ENCODE measurements at regions not wholly inside any gene's neighbourhood (a gene's known extent, or its start where the extent isn't known, plus 50 kb on each side); places are given as distances from the start of the nearest gene placed in this dataset. TPM values are rescaled to one million over a fixed set of nuclear protein-coding genes. Genes with fewer than 3 reads are reported as not detected.

- DNase-seq, result peak in 2 of 3 donors; percentile 15 to 25
- Histone ChIP-seq H3K27ac (ENCODE audit: low read depth in 1 of 2, low read length in 1 of 2) (no peak overlapping the region), H3K36me3 (ENCODE audit: control insufficient read depth in 4 of 4, insufficient read depth in 4 of 4, low read length in 4 of 4) (no peaks in the 10 kb centered on the region), H3K4me3 (no peak overlapping the region), H3K9ac (ENCODE audit: insufficient read depth in 1 of 2, low read length in 2 of 2) (no peak overlapping the region), H3K4me1 (ENCODE audit: control insufficient read depth in 5 of 5, insufficient read depth in 5 of 5, low read length in 5 of 5) (no peaks in the 10 kb centered on the region), H3K9me3 (ENCODE audit: control insufficient read depth in 4 of 4, insufficient read depth in 3 of 4, low read length in 3 of 4) (no peaks in the 10 kb centered on the region), H3K27me3 (ENCODE audit: control insufficient read depth in 3 of 3, insufficient read depth in 3 of 3, low read length in 2 of 3) (no peaks in the 10 kb centered on the region)
- WGBS, 2 donors, result 64 to 75% methylated on average over 1 of the region's 1 CpG
- no peak for ATAC-seq (ENCODE audit: insufficient read depth, low FRiP score)
- TF ChIP-seq CTCF (IDR thresholded peaks at IDR 0.05; ENCODE audit: control extremely low read depth, extremely low read depth), result no peak
These were observed 55.4 kb upstream of the SLC10A7 start for GRCh38 chr4:146577111-146577510.

- DNase-seq, result no peak
- no peak for ATAC-seq (ENCODE audit: insufficient read depth, low FRiP score)
- no peaks in the 10 kb centered on the region for H3K4me1 ChIP-seq (ENCODE audit: control insufficient read depth in 5 of 5, insufficient read depth in 5 of 5, low read length in 5 of 5)
- no peaks in the 10 kb centered on the region for H3K9me3 ChIP-seq (ENCODE audit: control insufficient read depth in 4 of 4, insufficient read depth in 3 of 4, low read length in 3 of 4)
- H3K9ac ChIP-seq (ENCODE audit: insufficient read depth in 1 of 2, low read length in 2 of 2), result no peak overlapping the region
- no peaks in the 10 kb centered on the region for H3K27me3 ChIP-seq (ENCODE audit: control insufficient read depth in 3 of 3, insufficient read depth in 3 of 3, low read length in 2 of 3)
- no peak overlapping the region for H3K27ac ChIP-seq (ENCODE audit: low read depth in 1 of 2, low read length in 1 of 2)
- no peak for TF ChIP-seq CTCF (IDR thresholded peaks at IDR 0.05; ENCODE audit: control extremely low read depth, extremely low read depth)
- H3K36me3 ChIP-seq (ENCODE audit: control insufficient read depth in 4 of 4, insufficient read depth in 4 of 4, low read length in 4 of 4), result no peaks in the 10 kb centered on the region
- WGBS, 2 donors, result 51 to 57% methylated on average over 2 of the region's 2 CpGs
- no peak overlapping the region for H3K4me3 ChIP-seq
These were observed 55.8 kb upstream of the POU4F2 start for GRCh38 chr4:146582864-146583263.

- Histone ChIP-seq H3K27ac (ENCODE audit: low read depth in 1 of 2, low read length in 1 of 2) (peak overlapping the region in 1 of 2 donors; percentile 53), H3K36me3 (ENCODE audit: control insufficient read depth in 4 of 4, insufficient read depth in 4 of 4, low read length in 4 of 4) (no peaks in the 10 kb centered on the region), H3K9me3 (ENCODE audit: control insufficient read depth in 4 of 4, insufficient read depth in 3 of 4, low read length in 3 of 4) (no peaks in the 10 kb centered on the region), H3K9ac (ENCODE audit: insufficient read depth in 1 of 2, low read length in 2 of 2) (no peak overlapping the region), H3K27me3 (ENCODE audit: control insufficient read depth in 3 of 3, insufficient read depth in 3 of 3, low read length in 2 of 3) (no peaks in the 10 kb centered on the region), H3K4me1 (ENCODE audit: control insufficient read depth in 5 of 5, insufficient read depth in 5 of 5, low read length in 5 of 5) (no peaks in the 10 kb centered on the region), H3K4me3 (no peak overlapping the region)
- ATAC-seq (ENCODE audit: insufficient read depth, low FRiP score) (peak; percentile 50), DNase-seq (peak in 2 of 3 donors; percentile 44 to 80)
- no peak for TF ChIP-seq CTCF (IDR thresholded peaks at IDR 0.05; ENCODE audit: control extremely low read depth, extremely low read depth)
- WGBS, 2 donors, result 56 to 71% methylated on average over 4 of the region's 4 CpGs
These were observed 52.8 kb upstream of the POU4F2 start for GRCh38 chr4:146585761-146586333.

Small RNA genes lying in the stretch of these regions (small RNA-seq; reads per million reads assigned to genes)
- gene RNU1-44P (ENCODE audit: low replicate concordance), result not detected

All from lung (tissue), 12 donors.